ENCODE measurements at regions not wholly inside any gene's neighbourhood (a gene's known extent, or its start where the extent isn't known, plus 50 kb on each side); places are given as distances from the start of the nearest gene placed in this dataset.
A peak's percentile ranks its signal among the peaks of the same experiment; 100 is the strongest.

- Histone ChIP-seq H3K79me2 (ENCODE audit: insufficient read depth, low read length) (no peaks in the 10 kb centered on the region), H2AFZ (ENCODE audit: insufficient read depth, low read depth, low read length, poor library complexity, severe bottlenecking) (no peak overlapping the region), H3K27ac (ENCODE audit: low read depth in 1 of 2, low read length in 2 of 2) (no peak overlapping the region), H3K27me3 (ENCODE audit: control insufficient read depth in 2 of 2, insufficient read depth in 2 of 2, low read length in 2 of 2) (peaks cover 0 to 2% of the 10 kb centered on the region in 2 donors), H3K9ac (ENCODE audit: insufficient read depth, low read length, poor library complexity, severe bottlenecking) (no peak overlapping the region), H3K4me3 (replicated peaks in 1 of 3; ENCODE audit: low read depth in 2 of 3, low read length in 3 of 3) (no peak overlapping the region), H4K20me1 (ENCODE audit: insufficient read depth, low read length) (no peaks in the 10 kb centered on the region), H3K4me1 (ENCODE audit: control insufficient read depth in 1 of 2, insufficient read depth in 2 of 2, low read length in 2 of 2) (no peaks in the 10 kb centered on the region), H3K36me3 (replicated peaks in 1 of 2; ENCODE audit: control insufficient read depth in 1 of 2, insufficient read depth in 2 of 2, low read length in 2 of 2) (no peaks in the 10 kb centered on the region), H3K4me2 (replicated peaks; ENCODE audit: extremely low read depth, low read length, poor library complexity, severe bottlenecking) (no peak overlapping the region), H3K9me3 (replicated peaks in 1 of 2; ENCODE audit: control insufficient read depth in 1 of 2, insufficient read depth in 1 of 2, low read length in 2 of 2) (peaks cover 0 to 9% of the 10 kb centered on the region in 2 donors)
- no peak for TF ChIP-seq CTCF (IDR thresholded peaks at IDR 0.05)
- intact Hi-C loops (cut with micrococcal nuclease): no loop called here
- Mint-ChIP-seq H3K27ac (peak overlapping the region in 2 of 7 donors; percentile 62 to 75), H3K36me3 (no peaks in the 10 kb centered on the region), H3K4me1 (no peaks in the 10 kb centered on the region), H3K4me3 (no peak overlapping the region), H3K9me3 (peaks cover 0 to 24% (median 3%) of the 10 kb centered on the region in 7 donors), H3K27me3 (ENCODE audit: low read depth in 3 of 3) (peaks cover 6 to 8% (median 7%) of the 10 kb centered on the region in 3 donors)
- 100% methylated on average over 3 of the region's 5 CpGs for WGBS (ENCODE audit: insufficient coverage)
- DNase-seq: no peak
Measured at GRCh38 chr2:7539760-7540159, 622.5 kb downstream of the RNF144A start.

- Mint-ChIP-seq H3K27me3 (ENCODE audit: low read depth in 3 of 3) (peaks cover 0 to 5% (median 2%) of the 10 kb centered on the region in 3 donors), H3K27ac (peak overlapping the region in 1 of 7 donors; percentile 2)
- 100% methylated on average over 3 of the region's 5 CpGs for WGBS (ENCODE audit: insufficient coverage)
Measured at GRCh38 chr2:7552825-7553570, 635.8 kb downstream of the RNF144A start.

More at GRCh38 chr2:7552825-7553570, 635.8 kb downstream of the RNF144A start:
- Histone ChIP-seq H3K36me3 (replicated peaks in 1 of 2; ENCODE audit: control insufficient read depth in 1 of 2, insufficient read depth in 2 of 2, low read length in 2 of 2) (no peaks in the 10 kb centered on the region), H2AFZ (ENCODE audit: insufficient read depth, low read depth, low read length, poor library complexity, severe bottlenecking) (no peak overlapping the region), H3K9ac (ENCODE audit: insufficient read depth, low read length, poor library complexity, severe bottlenecking) (no peak overlapping the region), H3K27me3 (ENCODE audit: control insufficient read depth in 2 of 2, insufficient read depth in 2 of 2, low read length in 2 of 2) (peaks cover 0 to 2% of the 10 kb centered on the region in 2 donors), H3K4me3 (replicated peaks in 1 of 3; ENCODE audit: low read depth in 2 of 3, low read length in 3 of 3) (no peak overlapping the region), H3K4me2 (replicated peaks; ENCODE audit: extremely low read depth, low read length, poor library complexity, severe bottlenecking) (no peak overlapping the region), H4K20me1 (ENCODE audit: insufficient read depth, low read length) (no peaks in the 10 kb centered on the region), H3K79me2 (ENCODE audit: insufficient read depth, low read length) (no peaks in the 10 kb centered on the region), H3K9me3 (replicated peaks in 1 of 2; ENCODE audit: control insufficient read depth in 1 of 2, insufficient read depth in 1 of 2, low read length in 2 of 2) (no peaks in the 10 kb centered on the region), H3K4me1 (ENCODE audit: control insufficient read depth in 1 of 2, insufficient read depth in 2 of 2, low read length in 2 of 2) (no peaks in the 10 kb centered on the region), H3K27ac (ENCODE audit: low read depth in 1 of 2, low read length in 2 of 2) (no peak overlapping the region)
- H3K36me3 Mint-ChIP-seq: no peaks in the 10 kb centered on the region
- intact Hi-C loops (cut with micrococcal nuclease): no loop called here
- H3K9me3 Mint-ChIP-seq: peaks cover 0 to 2% (median 0%) of the 10 kb centered on the region in 7 donors
- H3K4me1 Mint-ChIP-seq: no peaks in the 10 kb centered on the region
- H3K4me3 Mint-ChIP-seq: no peak overlapping the region
- DNase-seq: no peak
- TF ChIP-seq CTCF (IDR thresholded peaks at IDR 0.05): no peak

Data from CD14-positive monocyte (primary cell).